Ishikawa (cell line): ENCODE measurements at regions not wholly inside any gene's neighbourhood (a gene's known extent, or its start where the extent isn't known, plus 50 kb on each side); places are given as distances from the start of the nearest gene placed in this dataset.

Experiments
- CREB1 ChIP-seq: IDR thresholded peaks from 2 replicates; pipeline ENCODE4 v1.6.1; 2012; ENCODE audit warnings: low read depth
- EGR1 ChIP-seq: IDR thresholded peaks from 2 replicates; pipeline ENCODE4 v1.6.1; 2012
- EP300 ChIP-seq: IDR thresholded peaks from 2 replicates; pipeline ENCODE4 v1.6.1; 2012; ENCODE audit warnings: borderline replicate concordance
- REST ChIP-seq: IDR thresholded peaks from 2 replicates; pipeline ENCODE4 v1.6.1; 2012; ENCODE audit warnings: low read depth, mild to moderate bottlenecking
- TAF1 ChIP-seq: IDR thresholded peaks from 2 replicates; pipeline ENCODE4 v1.6.1; 2012; ENCODE audit warnings: low read depth, mild to moderate bottlenecking
- TCF12 ChIP-seq: IDR thresholded peaks from 2 replicates; pipeline ENCODE4 v1.6.1; 2012; ENCODE audit warnings: low read depth
- YY1 ChIP-seq: IDR thresholded peaks from 2 replicates; pipeline ENCODE4 v1.6.1; 2012; ENCODE audit warnings: low read depth
- TF ChIP-seq, protein P1 (sequence below): IDR thresholded peaks from 2 replicates; pipeline ENCODE4 v1.6.1; 2012

DNA sequence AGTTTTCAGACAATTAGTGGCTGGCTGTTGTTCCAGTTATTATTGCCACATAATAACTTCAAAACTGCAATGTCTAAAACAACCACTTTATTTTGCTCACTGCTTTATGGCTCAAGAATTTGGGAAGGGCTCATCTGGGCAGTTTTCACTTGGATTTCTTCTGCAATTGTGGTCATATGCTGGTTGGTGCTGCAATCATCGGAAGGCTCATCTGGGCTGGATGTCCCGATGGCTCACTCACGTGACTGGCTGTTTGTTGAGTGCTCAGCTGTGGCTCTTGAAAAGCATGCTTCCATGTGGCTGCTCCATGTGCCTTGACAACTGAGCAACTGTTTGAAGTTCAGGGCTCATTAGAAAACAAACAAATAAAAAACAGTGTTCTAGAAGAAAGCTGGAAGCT lies 1032.5 kb downstream of the DTWD2 start:
- TF ChIP-seq, protein P1, sequence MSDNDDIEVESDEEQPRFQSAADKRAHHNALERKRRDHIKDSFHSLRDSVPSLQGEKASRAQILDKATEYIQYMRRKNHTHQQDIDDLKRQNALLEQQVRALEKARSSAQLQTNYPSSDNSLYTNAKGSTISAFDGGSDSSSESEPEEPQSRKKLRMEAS: no peak
- TF ChIP-seq REST (no peak), TAF1 (no peak), TCF12 (no peak), EP300 (no peak), EGR1 (no peak), CREB1 (no peak), YY1 (no peak)
